CD4-positive, CD25-positive, alpha-beta regulatory T cell (primary cell): ENCODE measurements at regions not wholly inside any gene's neighbourhood (a gene's known extent, or its start where the extent isn't known, plus 50 kb on each side); places are given as distances from the start of the nearest gene placed in this dataset.

Experiments
- ATAC-seq, 2 donors: fragments of 150-1000 bp; cut with Tn5 transposase; one replicate each; pipeline ENCODE4 v1.10.0; 2021; ENCODE audit warnings: low read depth in 2 of 2, moderate number of reproducible peaks in 2 of 2, moderate library complexity in 1 of 2
- DNase-seq, 3 donors: peaks; one replicate each; pipeline versions ENCODE4 v3.0.0 to v3.0.0-alpha.2; 2012 to 2022; ENCODE audit warnings: mixed read lengths in 1 of 3
- H3K27ac ChIP-seq: one replicate; pipeline ENCODE4 v1.7.0; 2013; ENCODE audit warnings: mild to moderate bottlenecking, low read length; ENCODE audit not compliant: insufficient read depth, poor library complexity, severe bottlenecking
- H3K27me3 ChIP-seq: one replicate; pipeline ENCODE4 v1.7.0; 2013; ENCODE audit warnings: low read length; ENCODE audit not compliant: control insufficient read depth, insufficient read depth
- H3K36me3 ChIP-seq: one replicate; pipeline ENCODE4 v1.7.0; 2013; ENCODE audit warnings: mild to moderate bottlenecking, low read length, moderate library complexity; ENCODE audit not compliant: control insufficient read depth, insufficient read depth
- H3K4me1 ChIP-seq: 2 replicates; pipeline ENCODE4 v1.7.0; 2013; ENCODE audit warnings: mild to moderate bottlenecking, low read length; ENCODE audit not compliant: insufficient read depth, control insufficient read depth, poor library complexity, severe bottlenecking
- H3K4me3 ChIP-seq: one replicate; pipeline ENCODE4 v1.7.0; 2013; ENCODE audit warnings: low read depth, mild to moderate bottlenecking, low read length, moderate library complexity
- H3K9me3 ChIP-seq, 2 experiments: 1 replicate in 1 of 2; 2 replicates in 1 of 2; pipeline ENCODE4 v1.7.0; 2013; ENCODE audit warnings: low read length in 2 of 2, mild to moderate bottlenecking in 1 of 2, moderate library complexity in 1 of 2; ENCODE audit not compliant: control insufficient read depth in 2 of 2
- H3K27ac Mint-ChIP-seq, 3 donors: one replicate each; pipeline ENCODE4 v1.8.0; 2020 to 2022; ENCODE audit warnings: mild to moderate bottlenecking in 3 of 3, mixed read lengths in 3 of 3, moderate library complexity in 2 of 3
- H3K27me3 Mint-ChIP-seq: one replicate; pipeline ENCODE4 v1.8.0; 2022; ENCODE audit warnings: mild to moderate bottlenecking, mixed read lengths
- H3K36me3 Mint-ChIP-seq: one replicate; pipeline ENCODE4 v1.8.0; 2020; ENCODE audit warnings: mixed read lengths
- H3K4me1 Mint-ChIP-seq, 4 donors: one replicate each; pipeline ENCODE4 v1.8.0; 2020 to 2022; ENCODE audit warnings: mixed read lengths in 4 of 4, mild to moderate bottlenecking in 1 of 4
- H3K4me3 Mint-ChIP-seq, 4 donors: one replicate each; pipeline ENCODE4 v1.8.0; 2020 to 2022; ENCODE audit warnings: mild to moderate bottlenecking in 4 of 4, mixed read lengths in 4 of 4, moderate library complexity in 3 of 4
- H3K9me3 Mint-ChIP-seq, 7 donors: one replicate each; pipeline ENCODE4 v1.8.0; 2020 to 2022; ENCODE audit warnings: mixed read lengths in 7 of 7, mild to moderate bottlenecking in 3 of 7, moderate library complexity in 2 of 7

DNA sequence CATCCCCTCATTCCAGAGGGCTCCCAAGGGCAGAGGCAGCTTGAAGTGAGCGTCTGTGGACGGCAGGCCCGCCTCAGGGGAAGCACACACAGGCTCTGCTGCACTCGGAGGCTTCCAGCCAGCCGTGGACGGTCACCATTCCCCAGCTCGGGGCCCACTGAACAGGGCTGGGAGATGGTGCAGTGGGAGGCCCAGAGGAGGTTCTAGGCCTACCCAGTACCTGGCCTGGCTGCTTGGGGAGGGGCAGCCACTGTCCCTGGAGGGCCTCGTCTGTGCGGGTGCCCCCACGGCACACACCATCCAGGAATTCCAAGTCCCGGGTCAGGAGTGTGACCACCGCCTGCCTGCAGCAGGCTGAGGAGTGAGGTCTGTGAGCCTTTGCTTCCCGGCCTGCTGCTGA lies 80.4 kb downstream of the SIK1 start:
- ATAC-seq: no peak
- no peak overlapping the region for H3K4me3 Mint-ChIP-seq
- no peak for DNase-seq
- no peaks in the 10 kb centered on the region for H3K36me3 Mint-ChIP-seq
- H3K27me3 ChIP-seq: no peaks in the 10 kb centered on the region
- H3K27ac ChIP-seq: no peak overlapping the region
- H3K27me3 Mint-ChIP-seq: no peaks in the 10 kb centered on the region
- no peak overlapping the region for H3K27ac Mint-ChIP-seq
- H3K4me1 ChIP-seq: no peaks in the 10 kb centered on the region
- H3K4me3 ChIP-seq: no peak overlapping the region
- H3K4me1 Mint-ChIP-seq: no peaks in the 10 kb centered on the region
- H3K9me3 Mint-ChIP-seq: no peaks in the 10 kb centered on the region
- no peaks in the 10 kb centered on the region for H3K9me3 ChIP-seq
- no peaks in the 10 kb centered on the region for H3K36me3 ChIP-seq

GRCh38 chr21:43345746-43346409 lies 81.1 kb downstream of the SIK1 start:
- Histone ChIP-seq H3K4me3 (no peak overlapping the region), H3K9me3 (no peaks in the 10 kb centered on the region), H3K4me1 (no peaks in the 10 kb centered on the region), H3K27me3 (no peaks in the 10 kb centered on the region), H3K27ac (no peak overlapping the region), H3K36me3 (no peaks in the 10 kb centered on the region)
- H3K4me3 Mint-ChIP-seq: no peak overlapping the region
- DNase-seq: peak in 1 of 3 donors; percentile 10
- H3K27me3 Mint-ChIP-seq: no peaks in the 10 kb centered on the region
- H3K4me1 Mint-ChIP-seq: no peaks in the 10 kb centered on the region
- no peaks in the 10 kb centered on the region for H3K36me3 Mint-ChIP-seq
- peak in 1 of 2 donors; percentile 36 for ATAC-seq
- no peaks in the 10 kb centered on the region for H3K9me3 Mint-ChIP-seq
- H3K27ac Mint-ChIP-seq: no peak overlapping the region

DNA sequence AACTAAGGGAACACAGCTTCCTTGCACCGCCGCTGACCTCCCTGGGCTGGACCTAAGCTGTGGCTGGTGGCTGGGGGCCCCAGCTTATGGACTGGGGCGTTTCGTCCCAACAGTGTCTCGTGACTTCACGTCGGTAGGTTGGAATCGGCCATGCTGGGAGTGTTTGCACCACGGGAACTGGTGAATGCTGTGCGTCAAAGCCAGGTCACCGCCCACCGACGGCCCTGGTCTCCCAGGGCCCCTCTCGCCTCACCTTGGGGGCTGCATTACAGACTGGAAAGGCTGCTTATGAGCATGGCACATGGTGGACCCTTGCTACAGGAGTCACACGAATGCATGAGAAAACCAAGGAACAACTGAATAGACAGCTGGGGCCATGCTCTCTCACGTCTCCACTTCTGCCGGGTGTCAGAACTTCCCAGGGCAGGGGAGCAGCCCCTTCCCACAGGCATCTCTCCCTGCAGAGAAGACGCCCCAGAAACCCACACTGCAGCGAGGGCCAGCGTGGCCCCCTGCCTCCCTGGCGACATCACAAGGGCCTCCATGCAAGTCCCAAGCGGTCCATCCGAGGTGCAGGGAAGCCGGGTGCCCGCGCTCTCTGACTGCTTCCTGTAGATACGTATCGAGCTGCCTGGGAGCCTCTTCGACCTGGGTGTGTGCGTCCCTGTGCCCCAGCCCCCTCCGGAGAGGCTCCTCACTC lies 81.7 kb downstream of the SIK1 start:
- DNase-seq: no peak
- H3K4me1 Mint-ChIP-seq: no peaks in the 10 kb centered on the region
- no peak overlapping the region for H3K4me3 ChIP-seq
- H3K4me3 Mint-ChIP-seq: no peak overlapping the region
- H3K36me3 Mint-ChIP-seq: no peaks in the 10 kb centered on the region
- no peak overlapping the region for H3K27ac ChIP-seq
- ATAC-seq: no peak
- no peaks in the 10 kb centered on the region for H3K9me3 Mint-ChIP-seq
- no peaks in the 10 kb centered on the region for H3K27me3 Mint-ChIP-seq
- H3K27ac Mint-ChIP-seq: no peak overlapping the region
- H3K4me1 ChIP-seq: no peaks in the 10 kb centered on the region
- H3K36me3 ChIP-seq: no peaks in the 10 kb centered on the region
- H3K27me3 ChIP-seq: no peaks in the 10 kb centered on the region
- H3K9me3 ChIP-seq: no peaks in the 10 kb centered on the region

- H3K9me3 Mint-ChIP-seq: no peaks in the 10 kb centered on the region
- ATAC-seq: no peak
- no peak overlapping the region for H3K4me3 ChIP-seq
- peaks cover 0 to 1% (median 0%) of the 10 kb centered on the region in 4 donors for H3K4me1 Mint-ChIP-seq
- no peak overlapping the region for H3K4me3 Mint-ChIP-seq
- H3K27ac ChIP-seq: no peak overlapping the region
- H3K27me3 Mint-ChIP-seq: no peaks in the 10 kb centered on the region
- no peaks in the 10 kb centered on the region for H3K36me3 Mint-ChIP-seq
- no peak for DNase-seq
- no peaks in the 10 kb centered on the region for H3K4me1 ChIP-seq
- no peaks in the 10 kb centered on the region for H3K9me3 ChIP-seq
- no peaks in the 10 kb centered on the region for H3K36me3 ChIP-seq
- H3K27me3 ChIP-seq: no peaks in the 10 kb centered on the region
- no peak overlapping the region for H3K27ac Mint-ChIP-seq
These were observed 82.7 kb downstream of the SIK1 start for GRCh38 chr21:43343992-43344886.

DNA sequence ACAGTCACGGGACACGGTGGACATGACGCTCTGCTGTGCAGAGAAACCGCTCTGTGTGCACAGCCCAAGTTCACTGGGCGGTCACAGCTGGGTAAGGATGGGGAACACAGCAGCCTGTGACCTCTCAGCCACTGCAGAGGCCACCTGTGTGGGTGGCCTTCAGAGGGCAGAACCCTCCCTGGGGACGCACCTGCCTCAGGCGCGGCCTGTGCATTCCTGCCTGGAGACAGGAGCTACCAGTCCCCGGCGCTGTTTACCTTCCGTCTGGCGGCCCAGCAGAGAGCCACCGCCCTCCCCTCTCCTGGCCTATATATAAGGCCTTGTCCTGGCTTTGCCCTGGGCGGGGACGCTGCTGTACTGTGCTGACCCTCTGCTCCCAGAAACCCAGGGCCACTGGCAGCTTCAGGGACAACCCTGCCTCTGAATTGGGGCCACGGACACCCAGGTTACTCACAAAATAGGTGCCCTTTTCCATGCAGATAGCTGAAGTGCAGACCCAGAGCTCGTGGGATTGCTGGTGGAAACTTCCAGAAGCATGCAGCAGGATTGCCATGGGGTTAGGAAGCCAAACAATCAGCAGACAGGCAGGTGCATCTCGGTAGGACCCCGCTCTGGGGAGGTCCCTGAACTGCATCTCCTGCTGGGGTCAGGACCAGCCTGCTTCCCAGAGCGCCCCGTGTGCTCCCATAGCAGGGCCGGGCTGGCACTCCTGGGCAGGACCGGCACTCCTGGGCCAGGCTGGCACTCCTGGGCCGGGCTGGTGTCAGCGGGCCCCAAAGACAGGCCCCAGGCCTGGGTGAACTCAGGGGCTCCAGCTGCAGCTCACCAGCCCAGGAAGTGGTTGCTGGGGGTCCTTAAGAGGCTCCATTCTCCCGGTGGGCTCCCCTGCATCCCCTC lies 83.6 kb downstream of the SIK1 start:
- peaks cover 0 to 2% (median 0%) of the 10 kb centered on the region in 7 donors for H3K9me3 Mint-ChIP-seq

DNA sequence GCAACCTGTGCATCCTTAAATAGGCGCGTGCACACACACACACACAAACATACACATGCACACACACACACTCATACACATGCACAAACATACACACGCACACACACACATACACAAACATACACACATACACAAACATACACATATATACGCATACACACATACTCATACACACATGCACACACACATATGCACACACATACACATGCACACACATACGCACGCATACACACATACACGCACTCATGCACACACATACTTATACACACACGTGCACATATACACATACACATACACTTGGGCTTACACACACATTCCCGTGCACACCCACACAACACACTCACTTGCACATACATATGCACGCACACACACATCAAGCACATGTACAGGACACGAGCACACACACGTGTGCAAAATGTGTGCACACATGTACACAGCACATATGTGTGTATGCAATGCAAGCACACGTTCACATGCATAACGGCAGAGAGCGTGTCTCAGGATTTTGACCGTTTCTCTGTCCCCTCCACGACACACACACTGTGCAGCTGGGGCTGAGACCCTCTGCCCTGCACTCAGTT lies 84.5 kb downstream of the SIK1 start:
- peaks cover 0 to 4% (median 0%) of the 10 kb centered on the region in 4 donors for H3K4me1 Mint-ChIP-seq
- no peaks in the 10 kb centered on the region for H3K36me3 Mint-ChIP-seq
- H3K27ac Mint-ChIP-seq: no peak overlapping the region
- Histone ChIP-seq H3K4me1 (no peaks in the 10 kb centered on the region), H3K4me3 (no peak overlapping the region), H3K27me3 (no peaks in the 10 kb centered on the region), H3K9me3 (no peaks in the 10 kb centered on the region), H3K36me3 (no peaks in the 10 kb centered on the region), H3K27ac (no peak overlapping the region)
- no peak overlapping the region for H3K4me3 Mint-ChIP-seq
- peaks cover 0 to 2% (median 0%) of the 10 kb centered on the region in 7 donors for H3K9me3 Mint-ChIP-seq
- ATAC-seq: no peak
- no peaks in the 10 kb centered on the region for H3K27me3 Mint-ChIP-seq
- no peak for DNase-seq

More for the DNA sequence above, 83.6 kb downstream of the SIK1 start:
- Histone ChIP-seq H3K36me3 (no peaks in the 10 kb centered on the region), H3K4me1 (no peaks in the 10 kb centered on the region), H3K27ac (no peak overlapping the region), H3K27me3 (no peaks in the 10 kb centered on the region), H3K4me3 (no peak overlapping the region), H3K9me3 (no peaks in the 10 kb centered on the region)
- Mint-ChIP-seq H3K36me3 (no peaks in the 10 kb centered on the region), H3K27ac (peak overlapping the region in 1 of 3 donors; percentile 25), H3K4me1 (peaks cover 0 to 4% (median 0%) of the 10 kb centered on the region in 4 donors), H3K4me3 (no peak overlapping the region), H3K27me3 (no peaks in the 10 kb centered on the region)
- ATAC-seq: no peak
- DNase-seq: no peak
